Panc1 (cell line): ENCODE measurements at regions not wholly inside any gene's neighbourhood (a gene's known extent, or its start where the extent isn't known, plus 50 kb on each side); places are given as distances from the start of the nearest gene placed in this dataset.

Source experiments
- ATAC-seq: fragments of 200-7000 bp; cut with Tn5 transposase; 2 replicates; pipeline ENCODE4 v1.9.1; 2020; ENCODE audit warnings: mild to moderate bottlenecking, moderate library complexity
- BruUV-seq: library from RNA; stranded (reverse); fragments of 400-500 nt; replicated peaks from 2 replicates; lab custom pipeline; 2021; lab: Mats Ljungman, UMichigan
- CTCF ChIA-PET: fragments of 300-600 bp; sonication (Branson Sonifier 250); formaldehyde crosslinking; loops from one replicate; lab custom pipeline; 2022; ENCODE audit warnings: antibody characterized with exemption; lab: Charles Lee
- POLR2A ChIA-PET: fragments of 300-600 bp; sonication (Branson Sonifier 250); formaldehyde crosslinking; loops from one replicate; lab custom pipeline; 2022; ENCODE audit warnings: antibody characterized with exemption; lab: Charles Lee
- DNase-seq: peaks from one replicate; pipeline ENCODE4 v3.0.0-alpha.2; 2010; ENCODE audit warnings: low read depth, low spot score
- H3K27ac ChIP-seq: 2 replicates; pipeline ENCODE4 v1.5.1; 2011; ENCODE audit warnings: mild to moderate bottlenecking, low read length, inconsistent platforms
- H3K27me3 ChIP-seq: fragments of 200-500 bp; sonication (Bioruptor generic); 2 replicates; pipeline ENCODE4 v1.6.0; 2014; ENCODE audit warnings: low read length, inconsistent platforms; ENCODE audit not compliant: control insufficient read depth, insufficient read depth
- H3K36me3 ChIP-seq: fragments of 200-500 bp; sonication (Bioruptor generic); 2 replicates; pipeline ENCODE4 v1.5.1; 2014; ENCODE audit warnings: inconsistent platforms, mild to moderate bottlenecking, low read length, moderate library complexity; ENCODE audit not compliant: control insufficient read depth, insufficient read depth
- H3K4me1 ChIP-seq: 2 replicates; pipeline ENCODE4 v1.5.1; 2011; ENCODE audit warnings: inconsistent platforms, mild to moderate bottlenecking, low read length, moderate library complexity; ENCODE audit not compliant: control insufficient read depth, insufficient read depth
- H3K4me3 ChIP-seq, 2 experiments: 2 replicates each; pipeline ENCODE4 v1.5.1; 2011 to 2012; ENCODE audit warnings: low read depth in 2 of 2, low read length in 2 of 2, mild to moderate bottlenecking in 2 of 2, inconsistent platforms in 1 of 2, moderate library complexity in 1 of 2
- H3K9me3 ChIP-seq: fragments of 200-500 bp; sonication (Bioruptor generic); 2 replicates; pipeline ENCODE4 v1.5.1; 2014; ENCODE audit warnings: low read depth, mild to moderate bottlenecking, inconsistent platforms, low read length, moderate library complexity; ENCODE audit not compliant: control insufficient read depth, insufficient read depth
- CTCF ChIP-seq: fragments of 450-650 bp; IDR thresholded peaks from 2 replicates; pipeline ENCODE4 v1.5.1; 2017; ENCODE audit warnings: mild to moderate bottlenecking
- POLR2AphosphoS5 ChIP-seq: IDR thresholded peaks from 2 replicates; pipeline ENCODE4 v1.6.1; 2012; ENCODE audit warnings: mild to moderate bottlenecking, low read depth, low read length, moderate library complexity
- REST ChIP-seq, 2 experiments: IDR thresholded peaks; 2 replicates each; pipeline ENCODE4 v1.6.1; 2011 to 2012; ENCODE audit warnings: low read depth in 2 of 2, control low read depth in 1 of 2, low read length in 1 of 2, mild to moderate bottlenecking in 1 of 2, moderate library complexity in 1 of 2; ENCODE audit not compliant: insufficient read depth in 1 of 2
- SIN3A ChIP-seq: IDR thresholded peaks from 2 replicates; pipeline ENCODE4 v1.6.1; 2012; ENCODE audit warnings: low read depth, mild to moderate bottlenecking, low read length, moderate library complexity, borderline replicate concordance; ENCODE audit not compliant: insufficient read depth
- TCF7L2 ChIP-seq: IDR thresholded peaks from 2 replicates; pipeline ENCODE4 v1.6.1; 2011; ENCODE audit warnings: mild to moderate bottlenecking, low read depth, low read length, inconsistent platforms
- in situ Hi-C: cut with HindIII; loops from 2 replicates; pipeline ENCODE4 v1.10.0; 2016; ENCODE audit warnings: low sequenced_read_pairs, low pct_unique_long_range_greater_than_20kb
- intact Hi-C: fragments of 100-400 bp; cut with micrococcal nuclease; formaldehyde crosslinking; loops from one replicate; pipeline ENCODE4 v1.10.0; 2022; ENCODE audit not compliant: unreplicated experiment

DNA sequence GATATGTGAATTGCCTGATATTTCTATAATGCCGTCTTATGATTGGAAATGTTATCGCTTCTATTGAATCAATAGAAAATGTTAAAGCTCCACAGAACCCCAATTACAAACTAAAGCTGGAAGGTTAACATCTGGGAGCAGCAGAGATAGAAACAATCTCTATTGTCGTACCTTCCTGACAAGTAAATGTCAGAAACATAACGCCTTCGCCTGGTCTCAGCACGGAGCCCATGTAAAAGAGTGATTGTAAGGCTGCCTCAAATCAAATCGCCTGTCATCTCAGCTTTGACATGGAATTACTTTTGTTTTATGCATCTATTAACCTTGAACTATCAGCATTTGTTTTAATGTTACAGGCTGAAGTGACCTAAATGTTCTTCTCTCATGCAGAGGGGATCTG is 885.9 kb upstream of the PIK3C3 start:
- Histone ChIP-seq H3K27me3 (no peaks in the 10 kb centered on the region), H3K4me1 (no peaks in the 10 kb centered on the region), H3K36me3 (no peaks in the 10 kb centered on the region), H3K27ac (no peak overlapping the region), H3K9me3 (no peaks in the 10 kb centered on the region), H3K4me3 (no peak overlapping the region)
- ChIA-PET CTCF (no interaction called here), POLR2A (no interaction called here)
- no peak for ATAC-seq
- TF ChIP-seq POLR2AphosphoS5: no peak
- no peak for TF ChIP-seq TCF7L2
- in situ Hi-C loops: no loop called here
- BruUV-seq: no TSS peak
- DNase-seq: no peak
- intact Hi-C loops: no loop called here

GRCh38 chr18:41064916-41065315 is 890.1 kb upstream of the PIK3C3 start:
- H3K27me3 ChIP-seq: no peaks in the 10 kb centered on the region
- H3K4me1 ChIP-seq: no peaks in the 10 kb centered on the region
- TF ChIP-seq SIN3A (no peak), TCF7L2 (no peak), POLR2AphosphoS5 (no peak)
- H3K27ac ChIP-seq: no peak overlapping the region
- no peaks in the 10 kb centered on the region for H3K9me3 ChIP-seq
- ATAC-seq: no peak
- no TSS peak for BruUV-seq
- in situ Hi-C loops (no loop called here), intact Hi-C loops (no loop called here)
- CTCF ChIA-PET: no interaction called here
- POLR2A ChIA-PET: no interaction called here
- DNase-seq: no peak
- H3K36me3 ChIP-seq: no peaks in the 10 kb centered on the region
- H3K4me3 ChIP-seq: no peak overlapping the region

DNA sequence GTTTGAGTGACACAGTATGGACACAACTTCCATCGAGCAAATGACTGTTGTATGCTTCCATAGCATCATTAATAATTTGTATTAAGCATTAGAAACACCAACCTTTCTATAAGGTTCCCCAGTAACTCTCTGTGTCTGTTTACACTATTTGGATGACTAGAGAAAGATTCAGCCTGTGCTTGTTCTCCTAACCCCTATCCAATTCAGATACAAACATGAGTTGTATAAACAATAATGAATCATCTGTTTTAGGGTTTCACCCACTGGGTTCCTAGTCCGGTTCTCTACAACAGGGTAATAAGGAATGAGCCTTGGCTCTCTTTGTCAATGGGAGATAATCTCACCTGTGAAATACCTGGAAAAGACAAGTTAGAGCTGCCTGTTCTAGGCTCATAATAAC is 894.1 kb upstream of the PIK3C3 start:
- ATAC-seq (no peak), DNase-seq (no peak)
- CTCF ChIA-PET: no interaction called here
- no TSS peak for BruUV-seq
- H3K27ac ChIP-seq: no peak overlapping the region
- TF ChIP-seq TCF7L2: no peak
- TF ChIP-seq CTCF: no peak
- TF ChIP-seq POLR2AphosphoS5: no peak
- POLR2A ChIA-PET: no interaction called here
- H3K36me3 ChIP-seq: no peaks in the 10 kb centered on the region
- H3K4me1 ChIP-seq: no peaks in the 10 kb centered on the region
- H3K9me3 ChIP-seq: no peaks in the 10 kb centered on the region
- intact Hi-C loops (no loop called here), in situ Hi-C loops (no loop called here)
- H3K27me3 ChIP-seq: no peaks in the 10 kb centered on the region
- H3K4me3 ChIP-seq: no peak overlapping the region

- H3K27ac ChIP-seq: no peak overlapping the region
- POLR2A ChIA-PET: no interaction called here
- in situ Hi-C loops (no loop called here), intact Hi-C loops (no loop called here)
- H3K9me3 ChIP-seq: no peaks in the 10 kb centered on the region
- H3K36me3 ChIP-seq: no peaks in the 10 kb centered on the region
- CTCF ChIA-PET: no interaction called here
- ATAC-seq (no peak), DNase-seq (no peak)
- H3K27me3 ChIP-seq: no peaks in the 10 kb centered on the region
- TF ChIP-seq CTCF (no peak), SIN3A (no peak), POLR2AphosphoS5 (no peak), TCF7L2 (no peak), REST (IDR thresholded peaks at IDR 0.05; ENCODE audit: insufficient read depth in 1 of 2, low read depth in 2 of 2, low read length in 1 of 2) (no peak)
- H3K4me3 ChIP-seq: no peak overlapping the region
- H3K4me1 ChIP-seq: no peaks in the 10 kb centered on the region
- no TSS peak for BruUV-seq
Observed at GRCh38 chr18:41059126-41059415, 896.0 kb upstream of the PIK3C3 start.
